Sigmoid colon (tissue), 4 donors: ENCODE measurements at regions not wholly inside any gene's neighbourhood (a gene's known extent, or its start where the extent isn't known, plus 50 kb on each side); places are given as distances from the start of the nearest gene placed in this dataset.

Experiments used
- CTCF ChIP-seq, 4 experiments: fragments of 450-650 bp in 3 of 4; fragments of 200-600 bp in 1 of 4; IDR thresholded peaks; one replicate each; pipeline ENCODE4 v1.5.1; 2016 to 2019; ENCODE audit warnings: antibody characterized with exemption in 4 of 4, mild to moderate bottlenecking in 3 of 4, moderate library complexity in 2 of 4
- EP300 ChIP-seq, 4 donors: sonication (generic); formaldehyde crosslinking; IDR thresholded peaks; one replicate each; pipeline ENCODE4 v1.6.1; 2017; ENCODE audit warnings: antibody characterized with exemption in 4 of 4
- POLR2A ChIP-seq, 2 donors: fragments of 450-650 bp; IDR thresholded peaks; one replicate each; pipeline ENCODE4 v1.6.1; 2016; ENCODE audit warnings: antibody characterized with exemption in 2 of 2, mild to moderate bottlenecking in 2 of 2, moderate library complexity in 2 of 2
- POLR2AphosphoS5 ChIP-seq, 4 donors: sonication (generic); formaldehyde crosslinking; IDR thresholded peaks; one replicate each; pipeline ENCODE4 v1.6.1; 2017; ENCODE audit warnings: antibody characterized with exemption in 4 of 4

- no peak for TF ChIP-seq POLR2A (IDR thresholded peaks at IDR 0.05)
- TF ChIP-seq EP300 (IDR thresholded peaks at IDR 0.05), result no peak
- TF ChIP-seq CTCF (IDR thresholded peaks at IDR 0.05), result no peak
- no peak for TF ChIP-seq POLR2AphosphoS5 (IDR thresholded peaks at IDR 0.05)
These were observed 598.4 kb downstream of the RPL10L start for GRCh38 chr14:46053221-46053620.
